NT2/D1 (cell line): ENCODE measurements at regions not wholly inside any gene's neighbourhood (a gene's known extent, or its start where the extent isn't known, plus 50 kb on each side); places are given as distances from the start of the nearest gene placed in this dataset.
"Not testable (repeated sequence)": the region's sequence is repeated elsewhere in the genome, so short reads cannot be mapped to it uniquely, and the experiment has no call there.

ENCODE experiments used
- DNase-seq: peaks from one replicate; pipeline ENCODE4 v3.0.0-alpha.2; 2011; ENCODE audit warnings: low read depth, low spot score
- H3K27me3 ChIP-seq: 2 replicates; pipeline ENCODE4 v1.6.0; 2011; ENCODE audit warnings: mild to moderate bottlenecking; ENCODE audit not compliant: insufficient read length, insufficient read depth
- H3K36me3 ChIP-seq: 2 replicates; pipeline ENCODE4 v1.6.1; 2011; ENCODE audit warnings: mild to moderate bottlenecking, low read length, mixed read lengths; ENCODE audit not compliant: insufficient read depth, insufficient read length
- H3K4me1 ChIP-seq: 2 replicates; pipeline ENCODE4 v1.5.1; 2011; ENCODE audit not compliant: insufficient read depth, insufficient read length
- H3K4me3 ChIP-seq: 2 replicates; pipeline ENCODE4 v1.5.1; 2011; ENCODE audit warnings: low read depth; ENCODE audit not compliant: insufficient read length
- H3K9ac ChIP-seq: 2 replicates; pipeline ENCODE4 v1.6.0; 2011; ENCODE audit warnings: low read depth; ENCODE audit not compliant: insufficient read length
- H3K9me3 ChIP-seq: 2 replicates; pipeline ENCODE4 v1.5.1; 2011; ENCODE audit warnings: mild to moderate bottlenecking, low read length; ENCODE audit not compliant: insufficient read depth
- SUZ12 ChIP-seq: IDR thresholded peaks from 2 replicates; pipeline ENCODE4 v1.6.1; 2011; ENCODE audit not compliant: insufficient read length, insufficient read depth; ENCODE audit errors: extremely low read depth
- YY1 ChIP-seq: IDR thresholded peaks from 2 replicates; pipeline ENCODE4 v1.6.1; 2011; ENCODE audit not compliant: insufficient read length, insufficient read depth
- ZNF274 ChIP-seq: IDR thresholded peaks from 2 replicates; pipeline ENCODE4 v1.6.1; 2011; ENCODE audit warnings: mild to moderate bottlenecking, low read depth, low read length

DNA sequence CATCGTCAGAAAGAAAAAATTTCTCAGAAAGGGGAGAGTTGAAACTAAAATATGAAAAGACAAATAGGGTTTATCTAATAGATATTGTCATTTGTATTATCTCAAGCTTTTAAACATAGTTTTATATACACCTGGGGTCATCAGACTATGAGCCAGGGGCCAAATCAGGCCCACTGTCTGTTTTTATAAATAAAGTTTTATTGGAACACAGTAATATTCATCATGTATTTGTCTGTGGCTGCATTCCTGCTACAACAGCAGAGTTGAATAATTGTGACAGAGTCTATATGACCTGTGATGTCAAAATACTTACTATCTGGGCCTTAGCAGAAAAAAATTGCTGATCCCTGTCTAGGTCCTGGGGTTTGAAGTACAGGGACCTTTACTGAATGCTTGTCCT lies 120.5 kb upstream of the RUNX1 start:
- Histone ChIP-seq H3K27me3 (no peaks in the 10 kb centered on the region), H3K4me3 (no peak overlapping the region), H3K4me1 (no peaks in the 10 kb centered on the region), H3K36me3 (no peaks in the 10 kb centered on the region), H3K9me3 (no peaks in the 10 kb centered on the region; the same call in 1 of the 2 replicates), H3K9ac (no peak overlapping the region)
- TF ChIP-seq ZNF274: no peak
- TF ChIP-seq YY1: no peak
- TF ChIP-seq SUZ12: no peak
- DNase-seq: no peak

DNA sequence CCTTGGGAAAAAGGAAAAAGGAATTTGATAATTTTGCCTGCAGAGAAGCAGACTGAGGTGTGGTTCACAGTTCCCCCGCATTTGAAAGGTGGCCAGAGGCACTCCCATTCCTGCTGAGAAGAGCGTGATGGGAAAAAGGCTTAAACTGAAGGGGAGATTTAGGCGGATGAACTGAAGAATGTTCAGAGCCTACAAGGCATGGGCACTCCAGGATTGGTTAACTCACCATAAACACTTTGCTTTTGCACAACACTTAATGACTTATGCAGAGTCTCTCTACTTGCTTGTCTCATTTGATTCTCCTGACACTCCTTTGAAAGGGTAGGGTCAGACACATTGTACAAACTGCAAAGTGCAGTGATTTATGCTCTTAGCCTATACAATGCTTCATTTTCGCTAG lies 119.6 kb upstream of the RUNX1 start:
- H3K4me3 ChIP-seq: no peak overlapping the region
- no peaks in the 10 kb centered on the region for H3K36me3 ChIP-seq
- H3K9me3 ChIP-seq: no peaks in the 10 kb centered on the region; the same call in 1 of the 2 replicates
- H3K4me1 ChIP-seq: no peaks in the 10 kb centered on the region
- H3K27me3 ChIP-seq: no peaks in the 10 kb centered on the region
- DNase-seq: peak; percentile 32
- TF ChIP-seq ZNF274 (no peak), SUZ12 (no peak), YY1 (no peak)
- H3K9ac ChIP-seq: no peak overlapping the region

DNA sequence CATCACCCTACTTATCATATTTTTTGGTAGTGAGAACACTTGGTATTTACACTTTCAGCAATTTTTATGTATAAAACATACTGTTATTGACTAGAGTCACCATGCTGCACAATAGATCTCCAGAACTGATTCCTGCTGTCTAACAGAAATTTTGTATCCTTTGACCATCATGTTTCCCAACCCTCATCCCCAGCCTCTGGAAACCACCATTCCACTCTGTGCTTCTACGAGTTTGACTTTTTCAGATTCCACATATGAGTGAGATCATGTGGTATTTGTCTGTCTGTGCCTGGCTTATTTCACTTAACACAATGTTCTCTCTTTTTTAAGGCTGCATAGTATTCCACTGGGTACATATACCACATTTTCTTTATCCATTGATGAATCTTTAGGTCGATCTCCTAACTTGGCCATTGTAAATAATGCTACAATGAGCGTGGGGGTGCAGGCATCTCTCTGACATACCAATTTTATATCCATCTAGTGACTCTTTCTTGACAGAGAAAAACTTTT lies 115.9 kb upstream of the RUNX1 start:
- TF ChIP-seq ZNF274: no peak
- no peak for TF ChIP-seq YY1
- no peak for TF ChIP-seq SUZ12

DNA sequence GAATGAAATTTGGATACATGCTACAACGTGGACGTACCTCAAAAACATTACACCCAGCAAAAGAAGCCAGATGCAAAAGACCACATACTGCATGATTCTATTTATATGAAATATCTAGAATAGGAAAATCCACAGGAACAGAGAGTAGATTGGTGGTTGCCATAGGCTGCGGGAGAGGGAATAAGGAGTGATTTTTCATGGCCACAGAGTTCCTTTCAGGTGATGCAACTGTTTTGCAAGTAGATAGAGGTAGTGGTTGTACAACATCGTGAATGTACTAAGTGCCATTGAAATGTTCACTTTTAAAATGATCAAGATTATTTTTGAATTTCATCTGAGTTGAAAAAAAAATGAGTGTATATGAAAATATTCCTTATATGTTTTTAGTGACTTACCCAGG lies 115.3 kb upstream of the RUNX1 start:
- no peak overlapping the region for H3K4me3 ChIP-seq
- H3K36me3 ChIP-seq: no peaks in the 10 kb centered on the region
- no peaks in the 10 kb centered on the region for H3K4me1 ChIP-seq
- H3K9ac ChIP-seq: no peak overlapping the region
- no peak for DNase-seq
- no peaks in the 10 kb centered on the region for H3K27me3 ChIP-seq
- TF ChIP-seq SUZ12 (no peak), YY1 (no peak), ZNF274 (no peak)
- H3K9me3 ChIP-seq: no peaks in the 10 kb centered on the region; the same call in 1 of the 2 replicates

More for the DNA sequence above, 115.9 kb upstream of the RUNX1 start:
- DNase-seq: no peak
- no peak overlapping the region for H3K9ac ChIP-seq
- no peaks in the 10 kb centered on the region for H3K27me3 ChIP-seq
- H3K4me1 ChIP-seq: no peaks in the 10 kb centered on the region
- H3K9me3 ChIP-seq: no peaks in the 10 kb centered on the region; the same call in 1 of the 2 replicates
- H3K4me3 ChIP-seq: no peak overlapping the region
- no peaks in the 10 kb centered on the region for H3K36me3 ChIP-seq

DNA sequence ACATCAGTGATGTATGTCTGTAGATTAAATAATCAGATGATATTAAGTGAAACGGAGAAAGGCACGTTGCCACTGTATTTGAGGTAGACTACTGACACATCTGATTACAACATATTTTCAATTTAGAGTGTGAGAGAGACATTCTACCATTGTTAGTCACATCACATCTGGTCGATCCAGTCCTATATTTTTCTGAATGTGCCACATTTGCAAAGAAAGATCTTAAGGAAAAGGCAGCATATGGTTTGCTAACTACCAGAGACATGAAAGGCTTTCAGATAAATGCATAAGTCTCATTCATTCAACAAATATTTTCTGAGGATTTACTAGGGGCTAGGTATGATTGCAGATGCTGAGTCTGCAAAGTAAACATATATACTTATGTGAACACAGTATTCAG lies 114.3 kb upstream of the RUNX1 start:
- no peak for TF ChIP-seq YY1
- no peak for TF ChIP-seq SUZ12
- TF ChIP-seq ZNF274: no peak
- no peak for DNase-seq
- no peaks in the 10 kb centered on the region; the same call in 1 of the 2 replicates for H3K9me3 ChIP-seq
- H3K27me3 ChIP-seq: no peaks in the 10 kb centered on the region
- no peaks in the 10 kb centered on the region for H3K36me3 ChIP-seq
- no peak overlapping the region for H3K4me3 ChIP-seq
- no peaks in the 10 kb centered on the region for H3K4me1 ChIP-seq
- no peak overlapping the region for H3K9ac ChIP-seq

DNA sequence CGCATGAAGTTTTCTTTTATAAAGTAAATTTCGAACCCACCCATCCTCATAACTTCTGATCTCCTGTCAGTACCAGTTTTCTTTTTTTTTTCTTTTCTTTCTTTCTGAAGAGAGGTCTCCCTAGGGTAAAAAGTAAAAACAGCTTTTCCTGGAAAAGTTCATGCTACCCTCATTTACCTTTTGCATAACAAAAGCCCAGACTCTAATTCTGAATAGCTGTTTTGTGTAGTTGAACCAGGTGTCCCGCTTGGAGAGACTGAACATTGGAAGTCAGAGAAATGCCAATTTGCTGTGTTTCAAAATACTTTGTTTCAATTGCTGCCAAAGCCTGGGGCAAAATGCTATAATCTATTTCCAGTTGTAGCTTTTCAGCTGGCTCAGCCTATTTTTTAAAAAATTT lies 113.7 kb upstream of the RUNX1 start:
- no peak overlapping the region for H3K4me3 ChIP-seq
- TF ChIP-seq YY1 (no peak), SUZ12 (no peak), ZNF274 (no peak)
- H3K9me3 ChIP-seq: peaks cover 4% of the 10 kb centered on the region
- H3K9ac ChIP-seq: no peak overlapping the region
- no peak for DNase-seq
- no peaks in the 10 kb centered on the region for H3K27me3 ChIP-seq
- H3K4me1 ChIP-seq: no peaks in the 10 kb centered on the region
- no peaks in the 10 kb centered on the region for H3K36me3 ChIP-seq

DNA sequence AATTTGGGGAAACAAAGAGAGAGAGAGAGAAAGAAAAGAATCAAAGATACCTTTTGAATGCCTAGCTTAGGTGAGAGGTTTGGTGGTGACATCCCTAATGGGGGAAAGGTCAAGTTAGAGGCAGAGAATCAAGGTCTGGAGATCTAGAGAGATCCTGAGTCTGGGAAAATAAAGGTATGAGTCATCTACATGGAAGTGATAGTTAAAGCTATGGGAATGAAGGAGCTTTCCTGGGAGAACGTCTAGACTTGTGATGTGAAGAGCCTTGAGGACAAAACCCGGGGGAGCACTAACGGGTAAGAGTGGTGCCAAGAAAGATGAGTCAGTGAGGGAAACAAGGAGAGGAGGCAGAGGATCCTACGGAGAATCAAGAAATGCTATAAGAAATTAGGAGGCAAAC lies 110.8 kb upstream of the RUNX1 start:
- peaks cover 14% of the 10 kb centered on the region for H3K9me3 ChIP-seq
- TF ChIP-seq YY1 (no peak), SUZ12 (no peak), ZNF274 (no peak)
- no peak for DNase-seq
- H3K4me1 ChIP-seq: no peaks in the 10 kb centered on the region
- H3K36me3 ChIP-seq: no peaks in the 10 kb centered on the region
- no peak overlapping the region for H3K4me3 ChIP-seq
- H3K27me3 ChIP-seq: no peaks in the 10 kb centered on the region
- H3K9ac ChIP-seq: no peak overlapping the region

DNA sequence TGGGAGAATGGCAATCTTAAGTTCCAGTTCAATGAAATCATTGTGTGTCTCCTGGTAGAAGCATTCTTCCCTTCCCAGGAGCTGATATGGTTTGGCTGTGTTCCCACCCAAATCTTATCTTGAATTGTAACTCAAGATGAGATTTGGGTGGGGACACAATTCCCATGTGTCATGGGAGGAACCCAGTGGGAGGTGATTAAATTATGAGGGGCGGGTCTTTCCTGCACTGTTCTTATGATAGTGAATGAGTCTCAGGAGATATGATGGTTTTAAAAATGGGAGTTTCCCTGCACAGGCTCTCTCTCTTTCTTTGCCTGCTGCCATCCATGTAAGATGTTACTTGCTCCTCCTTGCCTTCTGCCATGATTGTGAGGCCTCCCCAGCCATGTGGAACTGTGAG lies 108.3 kb upstream of the RUNX1 start:
- DNase-seq, H3K27me3 ChIP-seq, H3K36me3 ChIP-seq, H3K4me1 ChIP-seq, H3K9ac ChIP-seq, H3K4me3 ChIP-seq: not testable (repeated sequence)
- peaks cover 14% of the 10 kb centered on the region for H3K9me3 ChIP-seq
